GM12873 (cell line): ENCODE measurements at regions not wholly inside any gene's neighbourhood (a gene's known extent, or its start where the extent isn't known, plus 50 kb on each side); places are given as distances from the start of the nearest gene placed in this dataset.

Source experiments
- TF ChIP-seq, protein P1 (sequence below): IDR thresholded peaks from 2 replicates; pipeline ENCODE4 v1.5.1; 2012; ENCODE audit warnings: low read depth, mild to moderate bottlenecking, moderate library complexity, low read length, control low read depth; ENCODE audit not compliant: insufficient read depth; ENCODE audit errors: missing control alignments

DNA sequence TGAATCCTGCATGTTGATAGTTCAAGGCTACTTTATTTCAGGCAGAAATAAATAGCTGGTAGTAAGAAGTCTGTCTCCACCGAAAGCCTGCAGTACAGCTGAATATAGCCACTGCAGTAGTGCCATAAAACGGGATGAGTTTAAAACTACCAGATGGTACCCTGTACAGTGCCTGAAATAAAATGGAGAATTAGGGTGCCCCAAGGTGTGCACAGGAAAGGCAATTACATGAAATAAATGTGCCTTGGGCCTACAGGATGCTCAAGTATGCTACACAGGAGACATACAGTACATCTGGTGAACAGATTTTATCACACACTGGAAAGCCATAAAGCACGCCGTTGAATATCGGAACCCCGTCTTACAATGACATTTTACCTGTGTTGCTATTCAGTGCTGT is 447.7 kb upstream of the HNRNPA3 start:
- TF ChIP-seq, protein P1, sequence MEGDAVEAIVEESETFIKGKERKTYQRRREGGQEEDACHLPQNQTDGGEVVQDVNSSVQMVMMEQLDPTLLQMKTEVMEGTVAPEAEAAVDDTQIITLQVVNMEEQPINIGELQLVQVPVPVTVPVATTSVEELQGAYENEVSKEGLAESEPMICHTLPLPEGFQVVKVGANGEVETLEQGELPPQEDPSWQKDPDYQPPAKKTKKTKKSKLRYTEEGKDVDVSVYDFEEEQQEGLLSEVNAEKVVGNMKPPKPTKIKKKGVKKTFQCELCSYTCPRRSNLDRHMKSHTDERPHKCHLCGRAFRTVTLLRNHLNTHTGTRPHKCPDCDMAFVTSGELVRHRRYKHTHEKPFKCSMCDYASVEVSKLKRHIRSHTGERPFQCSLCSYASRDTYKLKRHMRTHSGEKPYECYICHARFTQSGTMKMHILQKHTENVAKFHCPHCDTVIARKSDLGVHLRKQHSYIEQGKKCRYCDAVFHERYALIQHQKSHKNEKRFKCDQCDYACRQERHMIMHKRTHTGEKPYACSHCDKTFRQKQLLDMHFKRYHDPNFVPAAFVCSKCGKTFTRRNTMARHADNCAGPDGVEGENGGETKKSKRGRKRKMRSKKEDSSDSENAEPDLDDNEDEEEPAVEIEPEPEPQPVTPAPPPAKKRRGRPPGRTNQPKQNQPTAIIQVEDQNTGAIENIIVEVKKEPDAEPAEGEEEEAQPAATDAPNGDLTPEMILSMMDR, result no peak

DNA sequence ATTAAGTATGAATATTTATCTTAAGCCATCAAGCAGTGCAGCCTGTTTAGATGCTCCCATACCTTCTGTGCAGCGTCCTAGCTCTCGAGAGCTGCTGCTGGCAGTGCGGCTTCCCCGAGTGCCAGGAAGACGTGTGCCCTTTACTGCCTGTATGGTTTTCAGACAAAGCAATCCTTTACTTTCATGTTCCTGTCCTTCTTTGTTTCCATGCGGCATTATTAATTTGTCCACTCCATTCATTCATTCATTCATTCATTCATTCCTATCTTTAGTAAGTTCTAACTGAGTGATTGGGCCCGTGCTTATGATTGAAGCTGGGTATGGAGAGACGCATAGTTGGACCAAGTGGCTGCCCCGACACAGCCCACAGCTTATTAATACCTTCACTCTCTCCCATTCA is 446.6 kb upstream of the HNRNPA3 start:
- TF ChIP-seq, protein P1, result no peak

DNA sequence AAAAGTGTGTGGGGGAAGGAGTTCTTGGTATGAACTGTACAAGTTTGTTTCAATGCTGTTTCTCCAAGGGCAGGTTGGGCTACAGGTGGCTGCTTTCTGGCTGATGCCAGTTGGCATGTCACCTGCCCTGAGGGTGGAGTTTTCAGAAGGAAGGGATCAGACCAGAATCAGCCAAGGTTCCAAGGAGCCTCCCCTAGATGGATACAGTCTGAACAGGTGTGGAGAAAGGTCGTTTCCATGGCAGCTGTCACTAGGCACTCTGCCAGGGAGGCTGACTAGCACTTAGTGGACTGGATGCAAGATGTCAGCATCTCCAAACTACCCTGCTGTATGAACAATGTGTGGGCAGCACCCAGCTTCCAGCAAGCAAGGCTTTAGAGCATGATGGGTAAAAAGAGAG is 444.4 kb upstream of the HNRNPA3 start:
- TF ChIP-seq, protein P1, result no peak

DNA sequence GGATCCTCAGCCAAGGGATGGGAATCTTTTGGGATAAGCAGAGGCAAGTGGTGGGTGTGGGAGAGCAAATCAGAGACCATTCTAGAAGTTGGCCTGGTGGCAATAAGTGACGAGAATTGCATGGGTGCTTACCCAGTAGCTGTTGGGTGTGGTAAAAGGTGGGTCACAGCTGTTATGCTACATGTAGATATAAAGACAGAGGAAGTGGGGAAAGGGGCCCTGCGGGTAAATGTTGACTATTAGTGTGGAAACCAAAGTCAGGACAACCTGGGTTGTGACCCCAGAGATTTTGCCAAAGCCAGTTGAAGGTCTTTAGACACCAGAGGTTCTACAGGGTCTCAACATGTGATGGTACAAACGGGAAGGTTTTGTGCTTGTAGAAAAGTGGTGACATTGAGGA is 443.6 kb upstream of the HNRNPA3 start:
- TF ChIP-seq, protein P1, result no peak

DNA sequence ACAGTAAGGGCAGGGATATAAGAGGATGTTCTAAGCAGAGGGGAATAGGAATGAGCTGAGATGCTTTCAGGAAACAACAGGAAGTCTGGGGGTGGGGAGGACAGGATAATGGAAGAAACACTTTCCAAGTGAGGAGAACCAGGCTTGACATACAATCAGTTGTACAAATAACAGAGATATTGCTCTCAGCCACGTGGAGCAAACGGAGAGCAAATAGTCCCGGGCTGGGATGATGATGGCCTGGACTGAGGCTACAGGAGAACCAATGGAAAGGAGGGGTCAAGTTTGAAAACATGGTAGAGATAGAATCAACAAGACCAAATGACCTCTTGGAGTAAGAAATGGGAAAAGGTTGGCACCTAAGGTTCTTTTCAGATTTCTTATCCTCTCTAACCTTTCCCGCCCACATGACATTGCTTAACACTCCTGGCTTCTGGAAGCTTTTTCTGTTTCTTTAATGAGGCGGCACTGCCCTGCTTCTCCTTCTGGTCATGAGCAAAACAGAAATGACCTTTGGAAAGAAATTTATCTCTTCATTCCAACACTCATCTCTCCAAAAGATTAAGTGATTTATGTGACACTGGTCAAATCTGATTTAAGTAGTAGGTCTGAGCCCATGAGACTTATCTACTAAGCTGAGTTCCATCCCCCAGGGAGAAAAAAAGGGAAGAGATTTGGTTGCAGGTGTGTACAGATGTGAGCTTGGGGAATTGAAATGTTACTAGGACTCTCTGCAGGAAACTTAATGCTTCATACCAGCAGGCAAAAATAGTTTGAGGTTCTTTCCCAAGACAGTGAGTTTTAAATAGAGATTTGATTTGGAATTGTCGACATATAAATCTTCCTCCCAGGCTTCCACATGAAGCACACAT is 442.9 kb upstream of the HNRNPA3 start:
- TF ChIP-seq, protein P1, result no peak

DNA sequence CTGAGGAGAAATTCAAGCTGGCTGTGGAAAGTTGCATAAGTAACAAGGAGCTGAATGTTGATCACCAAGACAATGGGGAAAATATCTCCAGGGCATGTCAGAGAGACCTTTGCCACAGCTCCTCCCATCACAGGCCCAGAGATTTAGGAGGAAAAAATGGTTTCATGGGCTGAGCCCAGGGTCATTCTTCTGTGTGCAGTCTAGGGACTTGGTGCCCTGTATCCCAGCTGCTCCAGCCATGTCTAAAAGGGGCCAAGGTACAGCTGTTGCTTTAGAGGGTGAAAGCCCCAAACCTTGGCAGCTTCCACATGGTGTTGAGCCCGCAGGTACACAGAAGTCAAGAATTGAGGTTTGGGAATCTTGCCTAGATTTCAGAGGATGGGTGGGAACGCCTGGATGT is 439.8 kb upstream of the HNRNPA3 start:
- TF ChIP-seq, protein P1, result no peak

DNA sequence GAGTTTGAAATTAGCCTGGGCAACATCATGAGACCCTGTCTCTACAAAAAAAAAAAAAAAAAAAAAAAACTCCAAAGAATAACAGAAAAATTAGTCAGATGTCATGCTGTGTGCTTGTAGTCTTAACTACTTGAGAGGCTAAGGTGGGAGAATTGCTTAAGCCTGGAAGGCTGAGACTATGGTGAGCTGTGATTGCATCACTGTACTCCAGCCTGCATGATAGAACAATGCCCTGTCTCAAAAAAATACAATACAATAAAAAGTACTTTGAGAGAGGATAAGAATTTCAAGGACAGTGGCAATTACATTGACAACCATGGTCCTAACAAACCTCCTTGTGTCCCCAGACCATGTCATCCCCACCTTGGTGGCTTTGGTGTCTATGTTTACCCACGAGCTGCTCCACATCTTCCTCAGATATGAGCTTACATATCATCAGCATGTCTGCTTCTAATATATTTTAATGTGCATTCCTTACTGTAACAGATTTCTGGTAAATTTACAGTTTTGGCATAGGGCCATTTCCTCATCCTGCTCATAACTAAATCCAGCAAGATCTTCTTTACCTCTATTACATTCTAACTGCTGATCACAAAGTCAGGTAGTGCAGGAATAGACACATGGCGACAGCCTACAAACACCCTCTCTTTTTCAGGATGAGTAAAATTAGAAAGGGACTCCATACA is 437.7 kb upstream of the HNRNPA3 start:
- TF ChIP-seq, protein P1, result no peak
